ENCODE measurements at regions not wholly inside any gene's neighbourhood (a gene's known extent, or its start where the extent isn't known, plus 50 kb on each side); places are given as distances from the start of the nearest gene placed in this dataset.

GRCh38 chr3:18216996-18217395, 208.1 kb downstream of the SATB1 start:
- no peak overlapping the region for H3K4me2 ChIP-seq (ENCODE audit: low read length)
- no peak for FAIRE-seq
- H3K9me3 ChIP-seq (ENCODE audit: insufficient read depth, low read depth, low read length) = no peaks in the 10 kb centered on the region
- H3K27me3 Mint-ChIP-seq (ENCODE audit: low read depth, unreplicated experiment) = no peaks in the 10 kb centered on the region
- H4K20me1 ChIP-seq (ENCODE audit: insufficient read depth, low read length) = no peaks in the 10 kb centered on the region
- no peaks in the 10 kb centered on the region for H3K9me3 Mint-ChIP-seq (ENCODE audit: unreplicated experiment)
- DNase-seq (ENCODE audit: low read depth) = no peak
- no peak overlapping the region for H3K27ac ChIP-seq (ENCODE audit: low read depth, low read length)
- no peak overlapping the region for H2AFZ ChIP-seq (ENCODE audit: low read depth, low read length)
- H3K36me3 Mint-ChIP-seq (ENCODE audit: low read depth, unreplicated experiment) = no peaks in the 10 kb centered on the region
- H3K79me2 ChIP-seq (ENCODE audit: insufficient read depth, low read length) = no peaks in the 10 kb centered on the region
- no peaks in the 10 kb centered on the region for H3K27me3 ChIP-seq (ENCODE audit: insufficient read depth, low read length)
- H3K4me1 ChIP-seq (ENCODE audit: insufficient read depth, low read length) = no peaks in the 10 kb centered on the region
- no peak overlapping the region for H3K4me3 Mint-ChIP-seq (ENCODE audit: unreplicated experiment)
- no peak overlapping the region for H3K27ac Mint-ChIP-seq (ENCODE audit: unreplicated experiment)
- no peak overlapping the region for H3K4me3 ChIP-seq (ENCODE audit: insufficient read depth, low read depth, low read length)
- H3K4me1 Mint-ChIP-seq (ENCODE audit: low read depth, unreplicated experiment) = no peaks in the 10 kb centered on the region
- TF ChIP-seq, protein P1, sequence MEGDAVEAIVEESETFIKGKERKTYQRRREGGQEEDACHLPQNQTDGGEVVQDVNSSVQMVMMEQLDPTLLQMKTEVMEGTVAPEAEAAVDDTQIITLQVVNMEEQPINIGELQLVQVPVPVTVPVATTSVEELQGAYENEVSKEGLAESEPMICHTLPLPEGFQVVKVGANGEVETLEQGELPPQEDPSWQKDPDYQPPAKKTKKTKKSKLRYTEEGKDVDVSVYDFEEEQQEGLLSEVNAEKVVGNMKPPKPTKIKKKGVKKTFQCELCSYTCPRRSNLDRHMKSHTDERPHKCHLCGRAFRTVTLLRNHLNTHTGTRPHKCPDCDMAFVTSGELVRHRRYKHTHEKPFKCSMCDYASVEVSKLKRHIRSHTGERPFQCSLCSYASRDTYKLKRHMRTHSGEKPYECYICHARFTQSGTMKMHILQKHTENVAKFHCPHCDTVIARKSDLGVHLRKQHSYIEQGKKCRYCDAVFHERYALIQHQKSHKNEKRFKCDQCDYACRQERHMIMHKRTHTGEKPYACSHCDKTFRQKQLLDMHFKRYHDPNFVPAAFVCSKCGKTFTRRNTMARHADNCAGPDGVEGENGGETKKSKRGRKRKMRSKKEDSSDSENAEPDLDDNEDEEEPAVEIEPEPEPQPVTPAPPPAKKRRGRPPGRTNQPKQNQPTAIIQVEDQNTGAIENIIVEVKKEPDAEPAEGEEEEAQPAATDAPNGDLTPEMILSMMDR (IDR thresholded peaks at IDR 0.05; ENCODE audit: insufficient read depth, low read depth, low read length) = no peak
- TF ChIP-seq EZH2 (IDR thresholded peaks at IDR 0.05; ENCODE audit: insufficient read depth, low read length) = no peak
- H3K9ac ChIP-seq (ENCODE audit: low read length) = no peak overlapping the region
- H3K36me3 ChIP-seq (ENCODE audit: insufficient read depth, low read length) = no peaks in the 10 kb centered on the region

DNA sequence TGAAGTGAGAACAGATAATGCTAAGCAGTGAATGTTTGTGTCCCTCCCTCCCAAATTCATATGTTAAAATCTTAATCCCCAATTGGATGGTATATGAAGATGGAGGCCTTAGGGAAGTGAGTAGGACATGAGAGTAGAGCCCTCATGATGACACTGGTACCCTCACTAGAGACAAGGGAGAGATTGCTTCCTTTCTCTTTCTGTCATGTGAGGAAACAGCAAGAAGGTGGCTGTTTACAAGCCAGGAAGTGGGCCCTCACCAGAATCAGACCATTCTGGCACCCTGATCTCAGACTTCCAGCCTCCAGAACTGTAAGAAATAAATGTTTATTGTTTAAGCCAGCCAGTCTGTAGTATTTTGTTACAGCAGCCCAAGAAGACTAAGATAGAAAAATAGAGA, 209.5 kb downstream of the SATB1 start:
- FAIRE-seq = no peak
- no peaks in the 10 kb centered on the region for H3K27me3 Mint-ChIP-seq (ENCODE audit: low read depth, unreplicated experiment)
- no peaks in the 10 kb centered on the region for H3K79me2 ChIP-seq (ENCODE audit: insufficient read depth, low read length)

DNA sequence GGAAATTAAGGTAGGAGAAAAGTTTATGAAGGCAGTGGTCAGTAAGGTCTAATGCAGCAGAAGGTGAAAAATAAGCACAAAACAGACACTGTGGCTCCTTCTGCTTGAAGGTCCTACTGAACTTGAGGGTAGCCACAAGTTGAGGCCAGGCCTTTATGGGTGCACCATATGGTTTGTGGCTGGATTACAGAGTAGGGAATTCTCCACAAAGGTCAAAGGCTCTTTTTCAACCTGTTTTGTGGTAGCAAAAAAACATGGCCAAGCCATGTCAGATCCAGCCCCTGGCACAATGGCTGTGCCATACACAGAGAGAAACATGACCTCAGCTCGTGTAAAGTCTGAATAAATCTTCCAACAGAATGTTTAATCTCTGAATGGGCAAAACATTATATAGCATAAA, 214.0 kb downstream of the SATB1 start:
- H3K4me1 Mint-ChIP-seq (ENCODE audit: low read depth, unreplicated experiment) = no peaks in the 10 kb centered on the region
- no peaks in the 10 kb centered on the region for H3K36me3 Mint-ChIP-seq (ENCODE audit: low read depth, unreplicated experiment)
- Histone ChIP-seq H3K27ac (ENCODE audit: low read depth, low read length) (no peak overlapping the region), H4K20me1 (ENCODE audit: insufficient read depth, low read length) (no peaks in the 10 kb centered on the region), H3K79me2 (ENCODE audit: insufficient read depth, low read length) (no peaks in the 10 kb centered on the region), H3K4me1 (ENCODE audit: insufficient read depth, low read length) (no peaks in the 10 kb centered on the region), H3K36me3 (ENCODE audit: insufficient read depth, low read length) (no peaks in the 10 kb centered on the region), H2AFZ (ENCODE audit: low read depth, low read length) (no peak overlapping the region), H3K4me3 (ENCODE audit: insufficient read depth, low read depth, low read length) (no peak overlapping the region), H3K9me3 (ENCODE audit: insufficient read depth, low read depth, low read length) (no peaks in the 10 kb centered on the region), H3K27me3 (ENCODE audit: insufficient read depth, low read length) (no peaks in the 10 kb centered on the region), H3K4me2 (ENCODE audit: low read length) (no peak overlapping the region), H3K9ac (ENCODE audit: low read length) (no peak overlapping the region)
- FAIRE-seq (no peak), DNase-seq (ENCODE audit: low read depth) (no peak)
- no peaks in the 10 kb centered on the region for H3K27me3 Mint-ChIP-seq (ENCODE audit: low read depth, unreplicated experiment)
- TF ChIP-seq EZH2 (IDR thresholded peaks at IDR 0.05; ENCODE audit: insufficient read depth, low read length) = no peak
- TF ChIP-seq, protein P1 (IDR thresholded peaks at IDR 0.05; ENCODE audit: insufficient read depth, low read depth, low read length) = no peak
- no peak overlapping the region for H3K27ac Mint-ChIP-seq (ENCODE audit: unreplicated experiment)
- H3K9me3 Mint-ChIP-seq (ENCODE audit: unreplicated experiment) = no peaks in the 10 kb centered on the region
- H3K4me3 Mint-ChIP-seq (ENCODE audit: unreplicated experiment) = no peak overlapping the region

More for the DNA sequence above, 209.5 kb downstream of the SATB1 start:
- no peak for DNase-seq (ENCODE audit: low read depth)
- Mint-ChIP-seq H3K4me1 (ENCODE audit: low read depth, unreplicated experiment) (no peaks in the 10 kb centered on the region), H3K36me3 (ENCODE audit: low read depth, unreplicated experiment) (no peaks in the 10 kb centered on the region), H3K4me3 (ENCODE audit: unreplicated experiment) (no peak overlapping the region), H3K9me3 (ENCODE audit: unreplicated experiment) (no peaks in the 10 kb centered on the region), H3K27ac (ENCODE audit: unreplicated experiment) (no peak overlapping the region)
- no peak for TF ChIP-seq EZH2 (IDR thresholded peaks at IDR 0.05; ENCODE audit: insufficient read depth, low read length)
- TF ChIP-seq, protein P1 (IDR thresholded peaks at IDR 0.05; ENCODE audit: insufficient read depth, low read depth, low read length) = no peak
- no peaks in the 10 kb centered on the region for H4K20me1 ChIP-seq (ENCODE audit: insufficient read depth, low read length)
- H3K9me3 ChIP-seq (ENCODE audit: insufficient read depth, low read depth, low read length) = no peaks in the 10 kb centered on the region
- H3K4me2 ChIP-seq (ENCODE audit: low read length) = no peak overlapping the region
- no peak overlapping the region for H3K9ac ChIP-seq (ENCODE audit: low read length)
- no peaks in the 10 kb centered on the region for H3K36me3 ChIP-seq (ENCODE audit: insufficient read depth, low read length)
- H3K27ac ChIP-seq (ENCODE audit: low read depth, low read length) = no peak overlapping the region
- H3K4me3 ChIP-seq (ENCODE audit: insufficient read depth, low read depth, low read length) = no peak overlapping the region
- no peaks in the 10 kb centered on the region for H3K27me3 ChIP-seq (ENCODE audit: insufficient read depth, low read length)
- no peak overlapping the region for H2AFZ ChIP-seq (ENCODE audit: low read depth, low read length)
- H3K4me1 ChIP-seq (ENCODE audit: insufficient read depth, low read length) = no peaks in the 10 kb centered on the region

All from astrocyte (in vitro differentiated cells and primary cell).